ENCODE measurements at regions not wholly inside any gene's neighbourhood (a gene's known extent, or its start where the extent isn't known, plus 50 kb on each side); places are given as distances from the start of the nearest gene placed in this dataset.

DNA sequence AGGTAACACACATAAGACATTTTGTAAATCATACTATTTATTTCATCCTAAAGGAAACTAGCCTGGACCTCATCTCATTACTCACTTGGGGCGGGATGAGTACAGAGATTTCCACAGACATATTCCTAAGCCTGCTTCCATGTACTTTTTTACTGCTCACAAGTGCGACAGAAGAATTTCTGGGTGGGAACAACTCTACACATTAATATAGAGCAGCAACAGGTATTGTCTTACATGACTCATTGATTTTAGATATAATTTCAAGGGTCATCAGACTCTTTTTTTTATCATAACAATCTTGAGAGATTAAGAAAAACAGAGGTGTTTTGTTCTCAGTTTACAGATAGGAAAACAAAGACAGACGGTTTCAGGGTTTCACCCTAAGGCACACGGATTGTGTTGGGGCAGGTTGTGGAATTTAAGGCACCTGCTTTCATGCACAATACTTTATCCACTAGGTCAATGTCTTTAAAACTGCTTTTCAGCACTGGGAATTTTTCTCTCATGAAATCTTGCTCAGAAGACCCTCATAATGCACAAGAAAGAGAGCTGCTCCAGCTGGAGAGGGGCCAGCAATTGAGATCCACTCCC lies 186.7 kb upstream of the CDIN1 start:
- Histone ChIP-seq H3K9me3 (ENCODE audit: low read depth) (no peaks in the 10 kb centered on the region), H3K9ac (no peak overlapping the region), H2AFZ (replicated peaks) (no peak overlapping the region), H3K36me3 (no peaks in the 10 kb centered on the region), H3K4me2 (no peak overlapping the region), H3K4me3 (no peak overlapping the region), H3K27ac (no peak overlapping the region), H4K20me1 (ENCODE audit: low read depth) (no peaks in the 10 kb centered on the region), H3K79me2 (ENCODE audit: low read depth) (no peaks in the 10 kb centered on the region), H3F3A (ENCODE audit: low read depth) (no peaks in the 10 kb centered on the region), H3K4me1 (no peaks in the 10 kb centered on the region), H3K27me3 (no peaks in the 10 kb centered on the region)
- Mint-ChIP-seq H3K36me3 (no peaks in the 10 kb centered on the region), H3K27me3 (ENCODE audit: insufficient read depth, low read depth) (no peaks in the 10 kb centered on the region), H3K4me3 (no peak overlapping the region), H3K9me3 (no peaks in the 10 kb centered on the region), H3K27ac (no peak overlapping the region), H3K4me1 (no peaks in the 10 kb centered on the region)
- no peak for DNase-seq (ENCODE audit: low spot score)
- TF ChIP-seq EZH2phosphoT487 (IDR thresholded peaks at IDR 0.05) (no peak), EZH2 (IDR thresholded peaks at IDR 0.05) (no peak)
- TF ChIP-seq, protein P1, sequence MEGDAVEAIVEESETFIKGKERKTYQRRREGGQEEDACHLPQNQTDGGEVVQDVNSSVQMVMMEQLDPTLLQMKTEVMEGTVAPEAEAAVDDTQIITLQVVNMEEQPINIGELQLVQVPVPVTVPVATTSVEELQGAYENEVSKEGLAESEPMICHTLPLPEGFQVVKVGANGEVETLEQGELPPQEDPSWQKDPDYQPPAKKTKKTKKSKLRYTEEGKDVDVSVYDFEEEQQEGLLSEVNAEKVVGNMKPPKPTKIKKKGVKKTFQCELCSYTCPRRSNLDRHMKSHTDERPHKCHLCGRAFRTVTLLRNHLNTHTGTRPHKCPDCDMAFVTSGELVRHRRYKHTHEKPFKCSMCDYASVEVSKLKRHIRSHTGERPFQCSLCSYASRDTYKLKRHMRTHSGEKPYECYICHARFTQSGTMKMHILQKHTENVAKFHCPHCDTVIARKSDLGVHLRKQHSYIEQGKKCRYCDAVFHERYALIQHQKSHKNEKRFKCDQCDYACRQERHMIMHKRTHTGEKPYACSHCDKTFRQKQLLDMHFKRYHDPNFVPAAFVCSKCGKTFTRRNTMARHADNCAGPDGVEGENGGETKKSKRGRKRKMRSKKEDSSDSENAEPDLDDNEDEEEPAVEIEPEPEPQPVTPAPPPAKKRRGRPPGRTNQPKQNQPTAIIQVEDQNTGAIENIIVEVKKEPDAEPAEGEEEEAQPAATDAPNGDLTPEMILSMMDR (IDR thresholded peaks at IDR 0.05) = no peak

DNA sequence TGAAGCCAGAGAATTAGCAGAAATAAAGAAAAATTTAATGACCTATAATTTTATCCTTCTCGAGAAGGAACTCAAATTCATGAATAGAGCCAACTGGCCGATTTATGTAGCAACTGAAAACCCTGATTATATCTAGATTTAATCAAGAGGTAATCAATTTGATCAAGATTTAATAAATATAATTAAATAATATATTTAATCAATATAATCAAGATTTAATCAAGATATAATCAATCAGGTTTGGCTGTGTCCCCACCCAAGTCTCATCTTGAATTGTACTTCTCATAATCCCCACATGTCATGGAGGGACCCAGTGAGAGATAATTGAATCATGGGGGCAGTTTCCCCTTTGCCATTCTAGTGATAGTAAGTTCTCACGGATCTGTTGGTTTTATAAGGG lies 181.2 kb upstream of the CDIN1 start:
- no peak overlapping the region for H2AFZ ChIP-seq (replicated peaks)
- no peaks in the 10 kb centered on the region for H3K27me3 Mint-ChIP-seq (ENCODE audit: insufficient read depth, low read depth)
- H3K9ac ChIP-seq = no peak overlapping the region
- H3K4me1 ChIP-seq = peaks cover 7% of the 10 kb centered on the region
- TF ChIP-seq EZH2phosphoT487 (IDR thresholded peaks at IDR 0.05) (no peak), EZH2 (IDR thresholded peaks at IDR 0.05) (no peak)
- TF ChIP-seq, protein P1 (IDR thresholded peaks at IDR 0.05) = no peak
- no peaks in the 10 kb centered on the region for H4K20me1 ChIP-seq (ENCODE audit: low read depth)
- H3K4me1 Mint-ChIP-seq = peaks cover 6% of the 10 kb centered on the region
- no peaks in the 10 kb centered on the region for H3F3A ChIP-seq (ENCODE audit: low read depth)
- no peak overlapping the region for H3K4me2 ChIP-seq
- H3K36me3 Mint-ChIP-seq = no peaks in the 10 kb centered on the region
- DNase-seq (ENCODE audit: low spot score) = no peak
- no peaks in the 10 kb centered on the region for H3K9me3 ChIP-seq (ENCODE audit: low read depth)
- H3K27ac ChIP-seq = no peak overlapping the region
- no peaks in the 10 kb centered on the region for H3K27me3 ChIP-seq
- H3K79me2 ChIP-seq (ENCODE audit: low read depth) = no peaks in the 10 kb centered on the region
- H3K9me3 Mint-ChIP-seq = no peaks in the 10 kb centered on the region
- no peak overlapping the region for H3K27ac Mint-ChIP-seq
- no peak overlapping the region for H3K4me3 ChIP-seq
- no peaks in the 10 kb centered on the region for H3K36me3 ChIP-seq
- H3K4me3 Mint-ChIP-seq = no peak overlapping the region

- no peaks in the 10 kb centered on the region for H3K36me3 ChIP-seq
- no peaks in the 10 kb centered on the region for H3K9me3 ChIP-seq (ENCODE audit: low read depth)
- H3K27me3 ChIP-seq = no peaks in the 10 kb centered on the region
- no peak overlapping the region for H3K4me2 ChIP-seq
- Mint-ChIP-seq H3K36me3 (no peaks in the 10 kb centered on the region), H3K4me1 (peaks cover 14% of the 10 kb centered on the region), H3K4me3 (no peak overlapping the region), H3K27me3 (ENCODE audit: insufficient read depth, low read depth) (no peaks in the 10 kb centered on the region), H3K9me3 (no peaks in the 10 kb centered on the region), H3K27ac (no peak overlapping the region)
- peaks cover 18% of the 10 kb centered on the region for H3K4me1 ChIP-seq
- no peak overlapping the region for H3K9ac ChIP-seq
- H4K20me1 ChIP-seq (ENCODE audit: low read depth) = no peaks in the 10 kb centered on the region
- H3K79me2 ChIP-seq (ENCODE audit: low read depth) = no peaks in the 10 kb centered on the region
- no peaks in the 10 kb centered on the region for H3F3A ChIP-seq (ENCODE audit: low read depth)
- no peak overlapping the region for H2AFZ ChIP-seq (replicated peaks)
- no peak overlapping the region for H3K4me3 ChIP-seq
- no peak for TF ChIP-seq EZH2 (IDR thresholded peaks at IDR 0.05)
- TF ChIP-seq EZH2phosphoT487 (IDR thresholded peaks at IDR 0.05) = no peak
- TF ChIP-seq, protein P1 (IDR thresholded peaks at IDR 0.05) = no peak
- no peak overlapping the region for H3K27ac ChIP-seq
- no peak for DNase-seq (ENCODE audit: low spot score)
Observed at GRCh38 chr15:36399276-36399675, 180.2 kb upstream of the CDIN1 start.

All from neural progenitor cell (in vitro differentiated cells).